Coronary artery (tissue), 2 donors: ENCODE measurements at regions not wholly inside any gene's neighbourhood (a gene's known extent, or its start where the extent isn't known, plus 50 kb on each side); places are given as distances from the start of the nearest gene placed in this dataset.

Experiments
- DNase-seq: peaks from one replicate; pipeline ENCODE4 v3.0.0-alpha.2; 2017; ENCODE audit warnings: low spot score
- H3K27ac ChIP-seq, 2 donors: fragments of 200-600 bp; sonication (generic); one replicate each; pipeline ENCODE4 v1.5.1; 2016 to 2019
- H3K4me3 ChIP-seq: fragments of 200-600 bp; sonication (generic); 2 replicates; pipeline ENCODE4 v1.5.1; 2016; ENCODE audit warnings: mild to moderate bottlenecking, moderate library complexity
- TF ChIP-seq, protein P1 (sequence below): fragments of 200-600 bp; sonication (generic); IDR thresholded peaks from one replicate; pipeline ENCODE4 v1.5.1; 2019; ENCODE audit warnings: antibody characterized with exemption

DNA sequence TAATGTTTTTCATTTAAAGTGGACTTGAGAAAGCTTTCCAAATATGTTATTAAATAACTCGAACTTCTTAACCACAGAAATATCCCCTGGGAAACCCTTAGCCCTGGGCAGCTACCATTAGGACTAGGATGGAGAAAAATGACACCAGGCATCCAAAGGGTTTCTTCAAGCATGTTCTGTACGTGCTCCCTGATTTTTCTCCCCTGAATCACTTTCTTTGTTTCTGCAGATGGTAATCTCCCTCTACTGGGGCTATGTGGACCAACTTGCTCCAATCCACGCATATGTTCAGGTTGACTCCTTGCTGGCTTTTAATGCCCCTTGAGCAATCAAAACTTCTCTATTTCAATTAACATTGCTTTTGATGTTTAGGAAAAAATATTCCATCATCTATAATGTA is 312.7 kb upstream of the C1orf87 start:
- H3K27ac ChIP-seq: no peak overlapping the region
- H3K4me3 ChIP-seq: no peak overlapping the region
- no peak for DNase-seq
- TF ChIP-seq, protein P1, sequence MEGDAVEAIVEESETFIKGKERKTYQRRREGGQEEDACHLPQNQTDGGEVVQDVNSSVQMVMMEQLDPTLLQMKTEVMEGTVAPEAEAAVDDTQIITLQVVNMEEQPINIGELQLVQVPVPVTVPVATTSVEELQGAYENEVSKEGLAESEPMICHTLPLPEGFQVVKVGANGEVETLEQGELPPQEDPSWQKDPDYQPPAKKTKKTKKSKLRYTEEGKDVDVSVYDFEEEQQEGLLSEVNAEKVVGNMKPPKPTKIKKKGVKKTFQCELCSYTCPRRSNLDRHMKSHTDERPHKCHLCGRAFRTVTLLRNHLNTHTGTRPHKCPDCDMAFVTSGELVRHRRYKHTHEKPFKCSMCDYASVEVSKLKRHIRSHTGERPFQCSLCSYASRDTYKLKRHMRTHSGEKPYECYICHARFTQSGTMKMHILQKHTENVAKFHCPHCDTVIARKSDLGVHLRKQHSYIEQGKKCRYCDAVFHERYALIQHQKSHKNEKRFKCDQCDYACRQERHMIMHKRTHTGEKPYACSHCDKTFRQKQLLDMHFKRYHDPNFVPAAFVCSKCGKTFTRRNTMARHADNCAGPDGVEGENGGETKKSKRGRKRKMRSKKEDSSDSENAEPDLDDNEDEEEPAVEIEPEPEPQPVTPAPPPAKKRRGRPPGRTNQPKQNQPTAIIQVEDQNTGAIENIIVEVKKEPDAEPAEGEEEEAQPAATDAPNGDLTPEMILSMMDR: no peak

DNA sequence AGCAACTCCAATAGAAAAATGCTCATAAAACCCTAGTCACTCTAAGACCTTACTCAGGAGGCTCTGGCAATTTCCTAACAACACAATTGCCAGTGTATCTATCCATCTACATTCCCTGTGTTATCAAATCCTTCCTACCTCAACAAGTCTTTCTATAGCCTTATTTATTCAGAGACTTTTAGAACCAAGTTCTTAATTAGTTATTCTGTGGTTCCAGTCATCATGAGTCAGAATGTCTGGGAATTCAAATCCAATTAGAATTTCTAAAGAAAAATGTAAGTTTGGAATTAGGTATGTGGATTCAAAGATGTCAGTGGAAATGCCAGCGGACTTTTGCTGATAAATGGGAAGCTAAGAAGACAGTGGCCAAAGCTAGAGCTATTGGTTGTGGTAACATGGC is 302.6 kb upstream of the C1orf87 start:
- TF ChIP-seq, protein P1: no peak
- no peak overlapping the region for H3K27ac ChIP-seq
- no peak overlapping the region for H3K4me3 ChIP-seq
- no peak for DNase-seq

GRCh38 chr1:60374537-60374936 is 301.0 kb upstream of the C1orf87 start:
- DNase-seq: no peak
- H3K4me3 ChIP-seq: no peak overlapping the region
- TF ChIP-seq, protein P1: no peak
- no peak overlapping the region for H3K27ac ChIP-seq

DNA sequence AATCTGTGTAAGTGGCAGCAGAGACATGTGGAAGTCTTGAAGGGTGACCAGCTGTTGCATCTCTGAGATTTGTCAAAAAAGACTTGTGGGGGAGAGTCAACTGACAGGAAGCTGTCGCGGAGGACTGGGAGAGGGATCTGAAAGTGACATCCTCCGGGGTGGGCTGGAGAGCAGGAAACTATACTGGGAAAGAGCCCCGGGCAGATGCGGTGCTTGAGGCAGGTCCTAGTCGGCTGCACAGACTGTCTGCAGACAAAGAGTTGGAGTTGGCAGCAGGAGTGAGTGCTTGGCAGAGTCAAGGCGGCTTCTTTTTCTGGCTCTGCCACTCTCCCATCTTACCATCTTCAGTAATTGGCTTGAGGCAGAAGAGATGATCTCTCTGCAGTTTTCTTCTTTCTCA is 294.0 kb upstream of the C1orf87 start:
- TF ChIP-seq, protein P1: no peak
- H3K27ac ChIP-seq: no peak overlapping the region
- DNase-seq: no peak
- H3K4me3 ChIP-seq: no peak overlapping the region

GRCh38 chr1:60359431-60359830 is 285.9 kb upstream of the C1orf87 start:
- H3K27ac ChIP-seq: no peak overlapping the region
- no peak for DNase-seq

GRCh38 chr1:60350531-60350930 is 277.0 kb upstream of the C1orf87 start:
- TF ChIP-seq, protein P1: no peak
- Histone ChIP-seq H3K27ac (no peak overlapping the region), H3K4me3 (no peak overlapping the region)
- DNase-seq: no peak

More at GRCh38 chr1:60359431-60359830, 285.9 kb upstream of the C1orf87 start:
- TF ChIP-seq, protein P1: no peak
- no peak overlapping the region for H3K4me3 ChIP-seq

GRCh38 chr1:60348884-60349283 is 275.3 kb upstream of the C1orf87 start:
- no peak for DNase-seq
- TF ChIP-seq, protein P1: no peak
- Histone ChIP-seq H3K4me3 (no peak overlapping the region), H3K27ac (no peak overlapping the region)
